Osteoblast (primary cell): ENCODE measurements at regions not wholly inside any gene's neighbourhood (a gene's known extent, or its start where the extent isn't known, plus 50 kb on each side); places are given as distances from the start of the nearest gene placed in this dataset.

ENCODE experiments used
- DNase-seq: peaks from one replicate; pipeline ENCODE4 v3.0.0; 2011; ENCODE audit warnings: low spot score, mixed read lengths; ENCODE audit not compliant: insufficient read length; ENCODE audit errors: missing footprints
- H2AFZ ChIP-seq: 2 replicates; pipeline ENCODE4 v1.6.0; 2011; ENCODE audit warnings: mild to moderate bottlenecking, low read length
- H3K27ac ChIP-seq: 2 replicates; pipeline ENCODE4 v1.5.1; 2011; ENCODE audit warnings: mild to moderate bottlenecking, low read depth, low read length, moderate library complexity
- H3K27me3 ChIP-seq: 2 replicates; pipeline ENCODE4 v1.6.0; 2012; ENCODE audit warnings: mild to moderate bottlenecking, control low read depth, inconsistent platforms, low read length, moderate library complexity; ENCODE audit not compliant: insufficient read depth
- H3K36me3 ChIP-seq: 2 replicates; pipeline ENCODE4 v1.5.1; 2011; ENCODE audit warnings: mild to moderate bottlenecking, low read length, control low read depth, moderate library complexity; ENCODE audit not compliant: insufficient read depth
- H3K4me1 ChIP-seq: 2 replicates; pipeline ENCODE4 v1.5.1; 2011; ENCODE audit warnings: mild to moderate bottlenecking, low read length, control low read depth, moderate library complexity; ENCODE audit not compliant: insufficient read depth
- H3K4me2 ChIP-seq: 2 replicates; pipeline ENCODE4 v1.6.0; 2011; ENCODE audit warnings: mild to moderate bottlenecking, low read length; ENCODE audit not compliant: insufficient read depth
- H3K4me3 ChIP-seq: fragments of 200-600 bp; sonication (generic); 3 replicates; pipeline ENCODE4 v1.5.1; 2012; ENCODE audit warnings: mild to moderate bottlenecking, low read length, inconsistent platforms; ENCODE audit not compliant: insufficient read depth
- H3K79me2 ChIP-seq: 2 replicates; pipeline ENCODE4 v1.6.0; 2012; ENCODE audit warnings: mild to moderate bottlenecking, low read length, control low read depth, inconsistent platforms; ENCODE audit not compliant: insufficient read depth
- H3K9me3 ChIP-seq: 2 replicates; pipeline ENCODE4 v1.5.1; 2011; ENCODE audit warnings: low read depth, low read length, control low read depth
- H4K20me1 ChIP-seq: 2 replicates; pipeline ENCODE4 v1.6.0; 2012; ENCODE audit warnings: mild to moderate bottlenecking, low read length, control low read depth; ENCODE audit not compliant: insufficient read depth
- TF ChIP-seq, protein P1 (sequence below): IDR thresholded peaks from 2 replicates; pipeline ENCODE4 v1.5.1; 2011; ENCODE audit warnings: mild to moderate bottlenecking, low read depth, low read length, moderate library complexity; ENCODE audit errors: extremely low read depth

DNA sequence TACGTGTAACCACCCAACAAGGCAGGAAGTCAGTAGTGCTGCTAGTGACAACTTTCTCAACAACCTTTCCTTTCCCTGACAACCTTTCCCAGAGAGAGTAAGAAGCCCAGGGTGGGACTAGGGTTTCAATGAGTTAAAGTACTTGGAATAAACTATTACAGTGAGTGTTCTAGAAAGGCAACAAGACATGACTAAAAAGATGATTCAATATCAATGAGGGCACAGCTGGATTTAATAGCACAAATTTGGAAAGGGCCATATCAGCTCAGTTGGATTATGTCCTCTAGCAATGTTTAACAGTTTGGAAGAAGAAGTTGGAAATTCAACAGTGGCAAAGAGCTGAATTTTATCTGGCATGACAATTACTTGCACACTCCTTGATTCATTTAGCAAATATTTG, 90.4 kb upstream of the GRIN2B start:
- Histone ChIP-seq H3K27ac (no peak overlapping the region), H3K79me2 (no peaks in the 10 kb centered on the region), H2AFZ (no peak overlapping the region), H4K20me1 (no peaks in the 10 kb centered on the region), H3K4me2 (no peak overlapping the region), H3K9me3 (peaks cover 2% of the 10 kb centered on the region), H3K4me1 (no peaks in the 10 kb centered on the region), H3K36me3 (no peaks in the 10 kb centered on the region), H3K4me3 (no peak overlapping the region), H3K27me3 (no peaks in the 10 kb centered on the region)
- no peak for DNase-seq
- TF ChIP-seq, protein P1, sequence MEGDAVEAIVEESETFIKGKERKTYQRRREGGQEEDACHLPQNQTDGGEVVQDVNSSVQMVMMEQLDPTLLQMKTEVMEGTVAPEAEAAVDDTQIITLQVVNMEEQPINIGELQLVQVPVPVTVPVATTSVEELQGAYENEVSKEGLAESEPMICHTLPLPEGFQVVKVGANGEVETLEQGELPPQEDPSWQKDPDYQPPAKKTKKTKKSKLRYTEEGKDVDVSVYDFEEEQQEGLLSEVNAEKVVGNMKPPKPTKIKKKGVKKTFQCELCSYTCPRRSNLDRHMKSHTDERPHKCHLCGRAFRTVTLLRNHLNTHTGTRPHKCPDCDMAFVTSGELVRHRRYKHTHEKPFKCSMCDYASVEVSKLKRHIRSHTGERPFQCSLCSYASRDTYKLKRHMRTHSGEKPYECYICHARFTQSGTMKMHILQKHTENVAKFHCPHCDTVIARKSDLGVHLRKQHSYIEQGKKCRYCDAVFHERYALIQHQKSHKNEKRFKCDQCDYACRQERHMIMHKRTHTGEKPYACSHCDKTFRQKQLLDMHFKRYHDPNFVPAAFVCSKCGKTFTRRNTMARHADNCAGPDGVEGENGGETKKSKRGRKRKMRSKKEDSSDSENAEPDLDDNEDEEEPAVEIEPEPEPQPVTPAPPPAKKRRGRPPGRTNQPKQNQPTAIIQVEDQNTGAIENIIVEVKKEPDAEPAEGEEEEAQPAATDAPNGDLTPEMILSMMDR = no peak

DNA sequence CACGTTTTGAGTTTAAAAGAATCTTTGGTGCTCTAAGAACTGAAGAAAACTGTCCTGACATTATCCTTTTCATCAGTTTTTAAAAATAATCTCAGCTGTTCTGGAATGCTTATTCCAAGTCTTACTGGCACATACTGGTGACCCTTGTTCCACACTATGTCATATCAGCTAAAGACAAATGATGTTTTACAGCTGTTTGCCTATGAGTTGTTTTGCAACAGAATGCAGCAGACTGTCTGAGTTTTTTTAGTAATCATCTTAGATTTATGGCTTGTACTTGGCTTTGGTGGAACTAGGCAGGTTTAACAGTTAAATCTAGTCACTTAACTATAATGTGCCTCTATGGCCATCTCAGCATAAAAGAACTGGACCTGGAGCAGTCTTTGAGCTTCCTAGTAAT, 91.6 kb upstream of the GRIN2B start:
- no peak overlapping the region for H3K4me2 ChIP-seq
- H3K4me1 ChIP-seq = no peaks in the 10 kb centered on the region
- H3K27me3 ChIP-seq = no peaks in the 10 kb centered on the region
- H3K9me3 ChIP-seq = no peaks in the 10 kb centered on the region
- H4K20me1 ChIP-seq = no peaks in the 10 kb centered on the region
- H3K27ac ChIP-seq = no peak overlapping the region
- H3K79me2 ChIP-seq = no peaks in the 10 kb centered on the region
- DNase-seq = no peak
- no peak overlapping the region for H3K4me3 ChIP-seq
- H2AFZ ChIP-seq = no peak overlapping the region
- H3K36me3 ChIP-seq = no peaks in the 10 kb centered on the region
- TF ChIP-seq, protein P1 = no peak

DNA sequence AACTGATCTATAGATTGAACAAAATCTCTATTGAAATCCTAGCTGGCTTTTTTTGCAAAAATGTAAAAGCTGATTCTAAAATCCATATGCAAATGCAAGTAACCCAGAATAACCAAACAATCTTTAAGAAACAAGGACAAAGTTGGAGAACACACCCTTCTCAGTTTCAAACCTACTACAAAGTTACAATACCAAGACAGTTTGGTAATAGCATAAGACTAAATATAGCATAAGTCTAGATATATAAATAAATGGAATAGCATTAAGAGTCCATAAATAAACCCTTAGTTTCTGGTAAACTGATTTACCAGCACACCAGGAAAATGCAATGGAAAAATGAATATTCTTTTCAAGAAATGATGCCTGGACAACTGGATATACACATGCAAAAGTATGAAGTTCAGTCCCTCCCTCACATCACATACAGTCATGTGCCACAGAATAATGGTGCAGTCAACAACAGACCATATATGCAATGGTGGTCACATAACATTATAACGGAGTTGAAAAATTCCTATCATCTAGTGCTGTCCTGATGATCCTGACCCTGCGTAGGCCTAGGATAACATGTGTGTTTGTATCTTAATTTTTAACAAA, 94.5 kb upstream of the GRIN2B start:
- Histone ChIP-seq H3K79me2 (no peaks in the 10 kb centered on the region), H2AFZ (no peak overlapping the region), H3K27ac (no peak overlapping the region), H3K4me2 (no peak overlapping the region), H3K4me1 (no peaks in the 10 kb centered on the region), H4K20me1 (no peaks in the 10 kb centered on the region), H3K27me3 (no peaks in the 10 kb centered on the region), H3K9me3 (no peaks in the 10 kb centered on the region), H3K36me3 (no peaks in the 10 kb centered on the region), H3K4me3 (no peak overlapping the region)
- TF ChIP-seq, protein P1 = no peak
- DNase-seq = no peak

DNA sequence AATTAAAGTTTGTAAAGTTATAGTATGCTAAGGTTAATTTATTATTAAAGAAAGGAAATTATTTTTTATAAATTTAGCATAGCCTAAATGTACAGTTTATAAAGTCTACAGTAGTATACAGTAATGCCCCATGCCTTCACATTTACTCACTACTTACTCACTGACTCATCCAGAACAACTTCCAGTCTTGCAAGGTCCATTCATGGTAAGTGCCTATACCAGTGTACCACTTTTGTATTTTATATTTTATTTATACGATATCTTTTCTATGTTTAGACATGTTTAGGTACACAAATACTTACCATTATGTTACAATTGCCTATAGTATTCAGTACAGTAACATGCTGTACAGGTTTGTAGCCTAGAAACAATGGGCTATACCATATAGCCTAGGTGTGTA, 95.1 kb upstream of the GRIN2B start:
- no peak overlapping the region for H2AFZ ChIP-seq
- no peaks in the 10 kb centered on the region for H3K36me3 ChIP-seq
- no peaks in the 10 kb centered on the region for H3K4me1 ChIP-seq
- H3K27ac ChIP-seq = no peak overlapping the region
- H3K4me2 ChIP-seq = no peak overlapping the region
- H3K9me3 ChIP-seq = no peaks in the 10 kb centered on the region
- H3K4me3 ChIP-seq = no peak overlapping the region
- TF ChIP-seq, protein P1 = no peak
- no peaks in the 10 kb centered on the region for H3K27me3 ChIP-seq
- H4K20me1 ChIP-seq = no peaks in the 10 kb centered on the region
- DNase-seq = no peak
- H3K79me2 ChIP-seq = no peaks in the 10 kb centered on the region
